ENCODE measurements at regions not wholly inside any gene's neighbourhood (a gene's known extent, or its start where the extent isn't known, plus 50 kb on each side); places are given as distances from the start of the nearest gene placed in this dataset.

- no peak for FAIRE-seq
Measured at GRCh38 chr4:41391271-41391670, 134.5 kb downstream of the UCHL1 start.

- no peak for FAIRE-seq
Measured at GRCh38 chr4:41394481-41394894, 137.8 kb downstream of the UCHL1 start.

GRCh38 chr4:41396214-41396613 lies 139.5 kb downstream of the UCHL1 start:
- FAIRE-seq = no peak

- FAIRE-seq = no peak
Measured at GRCh38 chr4:41396869-41397268, 140.1 kb downstream of the UCHL1 start.

- FAIRE-seq = peak; percentile 95
Measured at GRCh38 chr4:41399231-41399630, 138.7 kb upstream of the LIMCH1 start.

GRCh38 chr4:41400296-41400695 lies 137.7 kb upstream of the LIMCH1 start:
- no peak for FAIRE-seq

GRCh38 chr4:41405464-41406112 lies 132.4 kb upstream of the LIMCH1 start:
- FAIRE-seq = no peak

- peak; percentile 95 for FAIRE-seq
Measured at GRCh38 chr4:41406113-41406516, 131.8 kb upstream of the LIMCH1 start.

- FAIRE-seq = no peak
Measured at GRCh38 chr4:41408150-41408549, 129.8 kb upstream of the LIMCH1 start.

GRCh38 chr4:41408859-41409593 lies 128.9 kb upstream of the LIMCH1 start:
- peak; percentile 13 for FAIRE-seq

GRCh38 chr4:41409594-41409895 lies 128.4 kb upstream of the LIMCH1 start:
- FAIRE-seq = peak; percentile 62

- no peak for FAIRE-seq
Measured at GRCh38 chr4:41410049-41410448, 127.9 kb upstream of the LIMCH1 start.

- no peak for FAIRE-seq
Measured at GRCh38 chr4:41413670-41414411, 124.1 kb upstream of the LIMCH1 start.

GRCh38 chr4:41414412-41414779 lies 123.6 kb upstream of the LIMCH1 start:
- no peak for FAIRE-seq

GRCh38 chr4:41418444-41418843 lies 119.5 kb upstream of the LIMCH1 start:
- no peak for FAIRE-seq

- FAIRE-seq = no peak
Measured at GRCh38 chr4:41420541-41420940, 117.4 kb upstream of the LIMCH1 start.

GRCh38 chr4:41423117-41423516 lies 114.8 kb upstream of the LIMCH1 start:
- no peak for FAIRE-seq

GRCh38 chr4:41424522-41424921 lies 113.4 kb upstream of the LIMCH1 start:
- FAIRE-seq = no peak

GRCh38 chr4:41425650-41426049 lies 112.3 kb upstream of the LIMCH1 start:
- no peak for FAIRE-seq

GRCh38 chr4:41426539-41426938 lies 111.4 kb upstream of the LIMCH1 start:
- peak; percentile 90 for FAIRE-seq

- no peak for FAIRE-seq
Measured at GRCh38 chr4:41427306-41427882, 110.6 kb upstream of the LIMCH1 start.

- FAIRE-seq = peak; percentile 66
Measured at GRCh38 chr4:41427931-41428600, 109.9 kb upstream of the LIMCH1 start.

- FAIRE-seq = no peak
Measured at GRCh38 chr4:41428601-41429279, 109.2 kb upstream of the LIMCH1 start.

Data from islet of Langerhans (tissue), 1 donor.